ENCODE measurements at regions not wholly inside any gene's neighbourhood (a gene's known extent, or its start where the extent isn't known, plus 50 kb on each side); places are given as distances from the start of the nearest gene placed in this dataset.

GRCh38 chr15:94610485-94610884, 379.1 kb downstream of the MCTP2 start:
- no peak for TF ChIP-seq CTCF (conservative IDR thresholded peaks at IDR 0.05; ENCODE audit: low read depth in 2 of 2)
- no peak for TF ChIP-seq EZH2 (IDR thresholded peaks at IDR 0.05; ENCODE audit: low read depth, unreplicated experiment)
- no peak for TF ChIP-seq STAT1 (IDR thresholded peaks at IDR 0.05; ENCODE audit: unreplicated experiment)
- TF ChIP-seq POLR2AphosphoS5 (IDR thresholded peaks at IDR 0.05; ENCODE audit: low read depth): no peak
